ENCODE measurements at regions not wholly inside any gene's neighbourhood (a gene's known extent, or its start where the extent isn't known, plus 50 kb on each side); places are given as distances from the start of the nearest gene placed in this dataset.

DNA sequence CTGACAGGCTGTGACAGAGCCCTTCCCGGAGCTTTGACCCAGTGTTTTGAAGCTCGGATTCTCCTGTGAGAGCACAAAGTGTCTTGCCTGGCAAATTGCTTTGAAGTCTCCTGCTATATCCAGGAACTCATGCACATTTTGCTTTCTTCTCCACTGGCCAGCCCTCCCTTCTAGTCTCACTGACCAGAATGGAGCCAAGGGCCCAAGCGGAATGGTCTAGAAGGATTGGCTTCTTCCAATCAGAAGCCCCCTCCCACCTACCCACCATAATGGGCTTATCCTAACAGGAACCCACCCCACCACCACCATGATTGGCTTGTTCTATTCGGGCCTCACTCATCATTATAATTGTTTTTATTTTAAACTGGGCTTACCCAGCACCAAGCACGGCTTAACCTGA is 130.1 kb downstream of the PXDC1 start:
- no peaks in the 10 kb centered on the region for H3K4me1 Mint-ChIP-seq (ENCODE audit: low read depth)
- H3K27me3 Mint-ChIP-seq, result peaks cover 20% of the 10 kb centered on the region
- intact Hi-C loops (cut with DNase I, micrococcal nuclease), result no loop called here
- no peak overlapping the region for H3K4me3 ChIP-seq (ENCODE audit: low read length)
- POLR2A ChIA-PET, result no interaction called here
- no peak overlapping the region for H3K27ac ChIP-seq (ENCODE audit: low read depth in 1 of 2, low read length in 2 of 2)
- no peaks in the 10 kb centered on the region for H3K9me3 Mint-ChIP-seq
- no peak overlapping the region for H3K4me3 Mint-ChIP-seq
- H3K27me3 ChIP-seq (ENCODE audit: control insufficient read depth in 1 of 2, insufficient read depth in 2 of 2, low read length in 2 of 2), result peaks cover 9 to 31% of the 10 kb centered on the region in 2 experiments
- CTCF ChIA-PET, result interaction anchor here (0.6 kb wide), 1 partner anchor 9 kb away, joined by 4 read pairs; no protein-coding TSS in a partner anchor
- peaks cover 0 to 8% of the 10 kb centered on the region in 2 experiments for H3K9me3 ChIP-seq (ENCODE audit: control insufficient read depth in 1 of 2, insufficient read depth in 1 of 2, low read length in 2 of 2)
- no peaks in the 10 kb centered on the region for H3K36me3 Mint-ChIP-seq (ENCODE audit: low read depth)
- no peaks in the 10 kb centered on the region for H3K36me3 ChIP-seq (ENCODE audit: insufficient read depth, low read length)
- peaks cover 3% of the 10 kb centered on the region for H3K4me1 ChIP-seq (ENCODE audit: insufficient read depth, low read length)
- ATAC-seq (ENCODE audit: poor library complexity), result no peak
- H3K27ac Mint-ChIP-seq, result no peak overlapping the region
- TF ChIP-seq, protein P1, sequence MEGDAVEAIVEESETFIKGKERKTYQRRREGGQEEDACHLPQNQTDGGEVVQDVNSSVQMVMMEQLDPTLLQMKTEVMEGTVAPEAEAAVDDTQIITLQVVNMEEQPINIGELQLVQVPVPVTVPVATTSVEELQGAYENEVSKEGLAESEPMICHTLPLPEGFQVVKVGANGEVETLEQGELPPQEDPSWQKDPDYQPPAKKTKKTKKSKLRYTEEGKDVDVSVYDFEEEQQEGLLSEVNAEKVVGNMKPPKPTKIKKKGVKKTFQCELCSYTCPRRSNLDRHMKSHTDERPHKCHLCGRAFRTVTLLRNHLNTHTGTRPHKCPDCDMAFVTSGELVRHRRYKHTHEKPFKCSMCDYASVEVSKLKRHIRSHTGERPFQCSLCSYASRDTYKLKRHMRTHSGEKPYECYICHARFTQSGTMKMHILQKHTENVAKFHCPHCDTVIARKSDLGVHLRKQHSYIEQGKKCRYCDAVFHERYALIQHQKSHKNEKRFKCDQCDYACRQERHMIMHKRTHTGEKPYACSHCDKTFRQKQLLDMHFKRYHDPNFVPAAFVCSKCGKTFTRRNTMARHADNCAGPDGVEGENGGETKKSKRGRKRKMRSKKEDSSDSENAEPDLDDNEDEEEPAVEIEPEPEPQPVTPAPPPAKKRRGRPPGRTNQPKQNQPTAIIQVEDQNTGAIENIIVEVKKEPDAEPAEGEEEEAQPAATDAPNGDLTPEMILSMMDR (IDR thresholded peaks at IDR 0.05), result no peak
- no peak for DNase-seq

DNA sequence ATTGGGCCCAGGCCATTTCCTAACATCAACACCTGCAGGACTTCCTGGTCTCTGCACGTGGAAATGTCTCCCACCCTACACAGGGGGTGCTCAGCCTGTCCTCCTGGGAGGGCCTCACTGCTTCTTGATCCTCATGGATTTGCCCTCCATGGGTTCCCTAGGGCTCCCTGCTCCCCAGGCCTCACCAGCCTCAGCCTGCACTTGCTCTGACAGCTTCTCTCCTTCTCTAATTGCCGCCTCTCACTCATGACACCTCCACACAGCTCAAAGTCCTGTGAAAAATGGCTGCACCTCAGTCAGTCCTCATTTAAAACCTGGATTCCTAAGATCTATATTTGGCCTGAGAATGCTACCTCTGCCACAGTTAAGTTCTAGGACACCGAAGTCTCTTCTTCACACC is 130.6 kb downstream of the PXDC1 start:
- peaks cover 0 to 5% of the 10 kb centered on the region in 2 experiments for H3K9me3 ChIP-seq (ENCODE audit: control insufficient read depth in 1 of 2, insufficient read depth in 1 of 2, low read length in 2 of 2)
- ATAC-seq (ENCODE audit: poor library complexity) (no peak), DNase-seq (no peak)
- no peak overlapping the region for H3K27ac ChIP-seq (ENCODE audit: low read depth in 1 of 2, low read length in 2 of 2)
- Mint-ChIP-seq H3K4me1 (ENCODE audit: low read depth) (no peaks in the 10 kb centered on the region), H3K9me3 (no peaks in the 10 kb centered on the region), H3K36me3 (ENCODE audit: low read depth) (no peaks in the 10 kb centered on the region), H3K27me3 (peaks cover 20% of the 10 kb centered on the region), H3K4me3 (no peak overlapping the region), H3K27ac (no peak overlapping the region)
- peaks cover 3% of the 10 kb centered on the region for H3K4me1 ChIP-seq (ENCODE audit: insufficient read depth, low read length)
- POLR2A ChIA-PET, result no interaction called here
- TF ChIP-seq, protein P1 (IDR thresholded peaks at IDR 0.05), result no peak
- H3K4me3 ChIP-seq (ENCODE audit: low read length), result no peak overlapping the region
- H3K36me3 ChIP-seq (ENCODE audit: insufficient read depth, low read length), result no peaks in the 10 kb centered on the region
- H3K27me3 ChIP-seq (ENCODE audit: control insufficient read depth in 1 of 2, insufficient read depth in 2 of 2, low read length in 2 of 2), result peaks cover 9 to 27% of the 10 kb centered on the region in 2 experiments
- intact Hi-C loops (cut with DNase I, micrococcal nuclease), result no loop called here
- CTCF ChIA-PET, result no interaction called here

DNA sequence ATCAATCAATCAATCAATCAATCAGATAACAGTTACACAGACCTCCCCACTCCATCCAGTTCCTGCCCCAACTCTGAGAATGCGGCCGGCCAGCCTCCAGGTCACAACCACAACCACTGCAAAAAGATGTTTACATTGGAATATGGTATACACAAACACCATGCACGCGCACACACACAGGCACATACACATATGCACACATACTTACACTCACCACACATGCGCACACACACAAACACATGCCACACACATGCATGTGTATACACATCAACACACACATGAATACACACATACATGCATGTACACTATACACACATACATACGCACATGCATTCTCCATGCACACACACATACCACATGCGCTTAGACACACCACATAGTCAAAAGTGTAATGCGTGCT is 131.1 kb downstream of the PXDC1 start:
- peaks cover 17% of the 10 kb centered on the region for H3K27me3 Mint-ChIP-seq
- Histone ChIP-seq H3K27ac (ENCODE audit: low read depth in 1 of 2, low read length in 2 of 2) (no peak overlapping the region), H3K9me3 (ENCODE audit: control insufficient read depth in 1 of 2, insufficient read depth in 1 of 2, low read length in 2 of 2) (peaks cover 0 to 5% of the 10 kb centered on the region in 2 experiments), H3K36me3 (ENCODE audit: insufficient read depth, low read length) (no peaks in the 10 kb centered on the region), H3K27me3 (ENCODE audit: control insufficient read depth in 1 of 2, insufficient read depth in 2 of 2, low read length in 2 of 2) (peaks cover 9 to 22% of the 10 kb centered on the region in 2 experiments), H3K4me1 (ENCODE audit: insufficient read depth, low read length) (peaks cover 3% of the 10 kb centered on the region), H3K4me3 (ENCODE audit: low read length) (no peak overlapping the region)
- no peak overlapping the region for H3K27ac Mint-ChIP-seq
- no peak for ATAC-seq (ENCODE audit: poor library complexity)
- DNase-seq, result no peak
- ChIA-PET CTCF (no interaction called here), POLR2A (no interaction called here)
- TF ChIP-seq, protein P1 (IDR thresholded peaks at IDR 0.05), result no peak
- H3K4me3 Mint-ChIP-seq, result no peak overlapping the region
- H3K9me3 Mint-ChIP-seq, result no peaks in the 10 kb centered on the region
- H3K36me3 Mint-ChIP-seq (ENCODE audit: low read depth), result no peaks in the 10 kb centered on the region
- H3K4me1 Mint-ChIP-seq (ENCODE audit: low read depth), result no peaks in the 10 kb centered on the region
- intact Hi-C loops (cut with DNase I, micrococcal nuclease), result no loop called here
